ENCODE measurements at regions not wholly inside any gene's neighbourhood (a gene's known extent, or its start where the extent isn't known, plus 50 kb on each side); places are given as distances from the start of the nearest gene placed in this dataset.

GRCh38 chr14:95458459-95458858, 58.0 kb downstream of the SYNE3 start:
- TF ChIP-seq CTCF (IDR thresholded peaks at IDR 0.05; ENCODE audit: insufficient read depth, low read length, poor library complexity, severe bottlenecking) = no peak
- TF ChIP-seq EZH2phosphoT487 (conservative IDR thresholded peaks at IDR 0.05; ENCODE audit: low read length) = no peak
